ENCODE measurements at regions not wholly inside any gene's neighbourhood (a gene's known extent, or its start where the extent isn't known, plus 50 kb on each side); places are given as distances from the start of the nearest gene placed in this dataset.
"Not testable (repeated sequence)": the region's sequence is repeated elsewhere in the genome, so short reads cannot be mapped to it uniquely, and the experiment has no call there.

DNA sequence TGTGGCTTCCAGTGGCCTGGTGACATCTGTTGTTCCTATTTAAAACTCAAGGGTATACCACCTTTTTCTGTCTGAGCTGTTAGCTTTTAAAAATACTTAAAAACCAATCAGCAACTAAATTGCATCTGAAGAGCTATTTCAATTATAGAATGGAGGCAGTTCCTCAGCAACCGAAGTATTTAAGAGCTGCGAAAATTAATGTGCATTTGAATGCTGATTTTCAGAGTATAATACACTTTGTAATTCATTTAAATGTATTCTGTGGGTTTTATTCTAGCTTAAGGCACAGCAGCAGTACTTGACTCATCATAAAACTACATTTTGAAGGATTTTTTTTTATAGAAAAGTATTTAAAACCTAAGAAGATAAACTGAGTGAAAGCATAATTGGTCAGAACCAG lies 404.9 kb upstream of the PRKCQ start:
- DNase-seq (ENCODE audit: low read depth), result no peak

- not testable (repeated sequence) for DNase-seq (ENCODE audit: low read depth)
Observed at GRCh38 chr10:6984016-6984415, 403.9 kb upstream of the PRKCQ start.

DNA sequence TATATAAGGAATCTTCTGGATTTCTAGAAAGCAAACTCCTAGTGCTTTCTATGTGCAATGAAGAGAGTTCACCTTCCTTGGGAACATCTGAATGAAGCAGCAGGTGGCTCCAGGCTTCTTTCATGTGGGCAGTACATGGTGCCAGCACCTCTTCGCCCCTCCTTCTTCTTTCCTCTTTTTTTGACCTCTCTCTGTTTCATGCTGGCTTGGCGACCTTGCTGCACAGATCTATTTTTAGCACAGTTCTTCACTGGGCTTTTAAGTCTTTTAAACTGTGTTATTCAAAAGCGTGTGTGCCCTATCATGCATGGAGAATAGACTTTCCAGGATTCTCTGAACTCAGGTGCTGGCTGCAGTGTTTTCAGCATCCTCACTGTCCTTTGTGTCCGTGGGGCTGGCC lies 400.3 kb upstream of the PRKCQ start:
- no peak for DNase-seq (ENCODE audit: low read depth)

- no peak for DNase-seq (ENCODE audit: low read depth)
Observed at GRCh38 chr10:6979371-6979770, 399.3 kb upstream of the PRKCQ start.

- DNase-seq (ENCODE audit: low read depth), result no peak
Observed at GRCh38 chr10:6978187-6978627, 398.1 kb upstream of the PRKCQ start.

DNA sequence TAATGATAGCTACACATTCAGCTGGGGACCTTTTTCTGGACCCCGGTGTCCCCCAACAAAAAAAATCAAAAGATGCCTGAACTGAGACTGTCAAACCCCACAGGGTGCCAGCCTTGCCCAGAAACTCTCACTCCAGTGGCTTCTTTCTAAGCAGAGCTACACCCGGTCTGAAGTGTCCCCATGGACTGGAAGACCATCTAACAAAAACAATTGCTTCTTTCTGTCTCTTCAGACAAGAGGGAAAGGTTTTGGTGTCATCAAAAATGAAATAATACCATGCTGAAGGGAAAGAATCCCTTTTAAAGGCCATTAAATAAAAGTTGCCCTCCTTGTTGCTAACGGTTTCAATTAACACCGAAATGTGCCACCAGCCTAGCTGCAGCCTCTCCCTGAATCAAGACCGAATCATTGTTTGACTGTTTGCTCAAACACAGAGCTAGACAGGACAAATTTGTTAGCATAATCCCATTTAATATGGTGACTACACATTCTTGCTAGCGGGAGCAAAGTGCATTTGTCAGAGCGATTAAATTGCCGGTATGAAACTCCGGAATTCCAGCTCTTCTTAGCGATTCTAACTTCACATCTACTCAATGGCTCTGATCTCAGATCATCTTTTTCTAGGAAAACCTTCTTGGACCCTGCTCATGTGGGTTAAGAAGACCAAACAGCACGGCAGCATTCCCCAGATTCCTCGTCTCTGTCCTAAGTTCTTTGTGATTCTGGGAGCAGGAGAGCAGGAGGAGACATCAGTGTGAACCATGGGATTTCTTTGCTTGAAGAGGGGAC lies 397.5 kb upstream of the PRKCQ start:
- DNase-seq (ENCODE audit: low read depth), result no peak

GRCh38 chr10:6973899-6974298 lies 393.8 kb upstream of the PRKCQ start:
- DNase-seq (ENCODE audit: low read depth), result no peak

DNA sequence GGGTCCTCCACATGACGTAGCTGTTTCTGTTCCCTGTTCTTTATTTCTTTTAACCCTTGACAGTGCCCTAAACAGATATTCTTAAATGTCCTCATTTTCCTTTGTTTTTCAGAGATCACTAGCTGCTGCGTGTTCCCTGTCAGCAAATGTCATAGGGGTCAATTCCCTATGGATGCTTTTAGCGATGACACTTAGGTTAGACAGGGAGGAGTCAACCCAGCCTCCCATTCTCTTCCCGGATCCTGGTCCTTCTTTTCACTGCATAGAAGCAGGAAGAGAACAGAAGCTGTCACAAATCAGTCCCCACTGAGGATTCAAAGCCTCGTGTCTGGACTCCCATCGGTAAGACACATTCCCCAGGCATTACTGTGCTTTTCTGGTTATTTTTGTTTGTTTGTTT lies 392.1 kb upstream of the PRKCQ start:
- no peak for DNase-seq (ENCODE audit: low read depth)

GRCh38 chr10:6969659-6970058 lies 389.6 kb upstream of the PRKCQ start:
- DNase-seq (ENCODE audit: low read depth), result no peak

GRCh38 chr10:6964543-6964942 lies 384.5 kb upstream of the PRKCQ start:
- no peak for DNase-seq (ENCODE audit: low read depth)

GRCh38 chr10:6962576-6962975 lies 382.5 kb upstream of the PRKCQ start:
- no peak for DNase-seq (ENCODE audit: low read depth)

DNA sequence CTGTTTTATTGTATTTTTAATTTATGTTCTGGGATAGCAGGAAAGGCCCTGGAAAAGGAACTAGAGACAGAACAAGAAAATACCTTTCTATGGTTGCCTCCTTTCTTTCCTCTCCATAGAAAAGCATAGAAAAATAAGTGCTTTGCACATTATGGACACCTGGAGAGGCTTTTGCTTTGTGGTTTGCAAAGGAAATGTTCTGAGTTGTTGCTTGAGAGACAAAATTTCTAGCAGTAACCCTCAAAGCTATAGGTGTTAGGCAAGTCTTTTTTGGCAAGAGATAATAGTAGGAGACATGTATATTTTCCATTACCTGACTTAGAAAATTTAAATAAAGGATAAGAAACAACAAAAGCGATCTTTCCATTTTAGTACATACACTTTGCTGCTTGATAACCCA lies 378.6 kb upstream of the PRKCQ start:
- no peak for DNase-seq (ENCODE audit: low read depth)

GRCh38 chr10:6958254-6958653 lies 378.2 kb upstream of the PRKCQ start:
- no peak for DNase-seq (ENCODE audit: low read depth)

GRCh38 chr10:6957851-6958250 lies 377.8 kb upstream of the PRKCQ start:
- no peak for DNase-seq (ENCODE audit: low read depth)

DNA sequence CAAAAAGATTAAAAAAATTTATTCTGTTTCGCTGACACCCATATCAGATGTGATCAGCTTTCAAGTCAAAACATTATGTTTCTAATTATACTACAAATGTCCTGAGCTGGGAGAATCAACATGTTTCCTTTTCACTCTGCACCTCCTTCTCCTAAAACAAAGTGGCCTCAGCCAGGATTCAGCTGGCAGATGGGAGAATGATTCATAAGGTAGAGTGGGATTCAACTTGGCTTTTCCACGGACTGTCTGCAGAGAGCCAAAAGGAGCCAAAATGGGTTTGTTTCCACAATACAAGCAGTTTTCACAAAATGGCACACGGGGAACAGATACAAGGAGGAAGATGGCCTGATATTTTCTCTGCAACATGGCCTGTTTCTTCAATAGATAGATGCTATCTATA lies 376.5 kb upstream of the PRKCQ start:
- no peak for DNase-seq (ENCODE audit: low read depth)

GRCh38 chr10:6953271-6953801 lies 373.3 kb upstream of the PRKCQ start:
- peak; percentile 51 for DNase-seq (ENCODE audit: low read depth)

- no peak for DNase-seq (ENCODE audit: low read depth)
Observed at GRCh38 chr10:6951732-6952131, 371.7 kb upstream of the PRKCQ start.

DNA sequence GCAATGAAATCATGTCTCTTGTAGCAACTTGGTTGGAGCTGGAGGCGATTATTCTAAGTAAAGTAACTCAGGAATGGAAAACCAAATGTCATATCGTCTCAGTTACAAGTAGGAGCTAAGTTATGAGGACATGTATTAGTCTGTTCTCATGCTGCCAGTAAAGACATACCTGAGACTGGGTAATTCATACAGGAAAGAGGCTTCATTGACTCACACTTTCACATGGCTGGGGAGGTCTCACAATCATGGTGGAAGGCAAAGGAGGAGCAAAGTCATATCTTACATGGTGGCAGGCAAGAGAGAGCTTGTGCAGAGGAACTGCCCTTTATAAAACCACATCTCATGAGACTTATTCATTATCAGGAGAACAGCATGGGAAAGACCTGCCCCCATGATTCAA lies 370.1 kb upstream of the PRKCQ start:
- no peak for DNase-seq (ENCODE audit: low read depth)

- DNase-seq (ENCODE audit: low read depth), result no peak
Observed at GRCh38 chr10:6944436-6944835, 364.4 kb upstream of the PRKCQ start.

- no peak for DNase-seq (ENCODE audit: low read depth)
Observed at GRCh38 chr10:6938384-6938783, 358.3 kb upstream of the PRKCQ start.

GRCh38 chr10:6936931-6937330 lies 356.9 kb upstream of the PRKCQ start:
- no peak for DNase-seq (ENCODE audit: low read depth)

DNA sequence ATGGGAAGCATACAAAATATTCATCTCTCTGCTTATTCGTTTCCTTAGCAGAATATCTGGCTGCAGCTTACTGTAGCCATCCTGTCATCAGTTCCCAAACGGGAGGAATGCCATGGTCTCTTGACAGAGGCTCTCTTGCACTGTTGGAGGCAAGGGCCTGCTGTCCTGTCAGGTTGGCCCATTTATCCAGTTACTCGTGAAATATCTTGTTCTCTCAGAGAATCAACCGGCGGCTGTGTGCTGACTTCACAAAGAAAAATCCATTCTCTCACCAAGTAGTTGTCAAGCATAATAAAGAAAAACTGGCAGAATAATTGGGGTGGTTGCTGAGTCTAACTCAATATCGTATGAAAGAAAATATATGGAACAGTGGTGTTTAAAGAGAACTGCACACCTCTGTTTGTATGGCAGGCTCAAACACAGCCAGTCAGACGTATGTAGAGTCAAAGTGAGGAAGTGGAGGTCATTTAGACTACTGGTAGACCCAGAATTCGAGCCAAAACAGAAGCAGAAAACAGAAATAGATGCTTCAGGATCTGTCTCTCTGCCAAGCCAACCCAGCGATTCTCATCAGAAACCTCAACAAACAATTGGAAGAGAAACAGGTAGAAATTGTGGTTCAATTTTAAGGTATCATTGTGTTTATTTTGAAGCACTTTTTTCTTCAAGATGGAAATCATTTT lies 349.2 kb upstream of the PRKCQ start:
- no peak for DNase-seq (ENCODE audit: low read depth)

DNA sequence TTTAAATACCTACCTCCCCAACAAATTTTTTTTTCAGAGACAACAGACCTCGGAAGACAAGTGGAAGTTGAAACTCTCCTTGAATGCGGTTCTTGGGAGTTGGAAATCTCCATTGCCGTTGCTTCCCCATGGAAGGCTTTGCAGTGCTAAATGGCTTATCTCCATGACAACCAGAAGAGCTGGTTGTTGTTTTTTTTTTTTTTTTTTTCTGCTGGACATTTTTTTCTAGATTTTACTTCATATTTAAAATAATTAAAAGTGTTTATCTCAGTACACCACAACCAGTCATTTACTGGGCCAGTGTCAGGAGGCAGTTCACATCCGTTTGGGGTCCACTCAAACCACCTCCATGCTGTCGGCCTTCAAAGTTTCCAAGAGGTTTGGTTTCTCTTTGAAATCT lies 348.5 kb upstream of the PRKCQ start:
- DNase-seq (ENCODE audit: low read depth), result no peak

All from M059J (cell line).